WERI-Rb-1 (cell line): ENCODE measurements at regions not wholly inside any gene's neighbourhood (a gene's known extent, or its start where the extent isn't known, plus 50 kb on each side); places are given as distances from the start of the nearest gene placed in this dataset.

Experiments
- DNase-seq: peaks from one replicate; pipeline ENCODE4 v3.0.0-alpha.2; 2020
- H3K27ac ChIP-seq: fragments of 250-450 bp; sonication (Bioruptor Pico); 2 replicates; pipeline ENCODE4 v1.5.1; 2020; ENCODE audit warnings: mild to moderate bottlenecking, moderate library complexity
- H3K27me3 ChIP-seq: fragments of 250-450 bp; sonication (Bioruptor Pico); 2 replicates; pipeline ENCODE4 v1.5.1; 2021; ENCODE audit warnings: mild to moderate bottlenecking, low read depth, moderate library complexity; ENCODE audit not compliant: insufficient read depth, severe bottlenecking
- H3K36me3 ChIP-seq: fragments of 250-450 bp; sonication (Bioruptor Pico); 2 replicates; pipeline ENCODE4 v1.5.1; 2020; ENCODE audit warnings: mild to moderate bottlenecking, moderate library complexity
- H3K4me3 ChIP-seq: 2 replicates; pipeline ENCODE4 v1.5.1; 2011; ENCODE audit warnings: low read depth, mild to moderate bottlenecking, control low read depth, low read length
- H3K9me3 ChIP-seq: fragments of 250-450 bp; sonication (Bioruptor Pico); 2 replicates; pipeline ENCODE4 v1.5.1; 2021; ENCODE audit warnings: mild to moderate bottlenecking, moderate library complexity; ENCODE audit not compliant: severe bottlenecking
- TF ChIP-seq, protein P1 (sequence below): IDR thresholded peaks from 2 replicates; pipeline ENCODE4 v1.5.1; 2011; ENCODE audit warnings: low read depth, mild to moderate bottlenecking, control low read depth, inconsistent platforms, low read length

- no peak for DNase-seq
- no peak overlapping the region for H3K27ac ChIP-seq
- no peak overlapping the region for H3K4me3 ChIP-seq
- H3K36me3 ChIP-seq, result no peaks in the 10 kb centered on the region
- H3K9me3 ChIP-seq, result no peaks in the 10 kb centered on the region
- TF ChIP-seq, protein P1, sequence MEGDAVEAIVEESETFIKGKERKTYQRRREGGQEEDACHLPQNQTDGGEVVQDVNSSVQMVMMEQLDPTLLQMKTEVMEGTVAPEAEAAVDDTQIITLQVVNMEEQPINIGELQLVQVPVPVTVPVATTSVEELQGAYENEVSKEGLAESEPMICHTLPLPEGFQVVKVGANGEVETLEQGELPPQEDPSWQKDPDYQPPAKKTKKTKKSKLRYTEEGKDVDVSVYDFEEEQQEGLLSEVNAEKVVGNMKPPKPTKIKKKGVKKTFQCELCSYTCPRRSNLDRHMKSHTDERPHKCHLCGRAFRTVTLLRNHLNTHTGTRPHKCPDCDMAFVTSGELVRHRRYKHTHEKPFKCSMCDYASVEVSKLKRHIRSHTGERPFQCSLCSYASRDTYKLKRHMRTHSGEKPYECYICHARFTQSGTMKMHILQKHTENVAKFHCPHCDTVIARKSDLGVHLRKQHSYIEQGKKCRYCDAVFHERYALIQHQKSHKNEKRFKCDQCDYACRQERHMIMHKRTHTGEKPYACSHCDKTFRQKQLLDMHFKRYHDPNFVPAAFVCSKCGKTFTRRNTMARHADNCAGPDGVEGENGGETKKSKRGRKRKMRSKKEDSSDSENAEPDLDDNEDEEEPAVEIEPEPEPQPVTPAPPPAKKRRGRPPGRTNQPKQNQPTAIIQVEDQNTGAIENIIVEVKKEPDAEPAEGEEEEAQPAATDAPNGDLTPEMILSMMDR, result no peak
- H3K27me3 ChIP-seq, result no peaks in the 10 kb centered on the region
Observed at GRCh38 chr6:137780447-137781034, 86.5 kb upstream of the TNFAIP3 start.

- H3K36me3 ChIP-seq, result no peaks in the 10 kb centered on the region
- no peak overlapping the region for H3K27ac ChIP-seq
- H3K4me3 ChIP-seq, result no peak overlapping the region
- TF ChIP-seq, protein P1, result no peak
- no peaks in the 10 kb centered on the region for H3K9me3 ChIP-seq
- no peak for DNase-seq
- H3K27me3 ChIP-seq, result no peaks in the 10 kb centered on the region
Observed at GRCh38 chr6:137781639-137782038, 85.4 kb upstream of the TNFAIP3 start.

- no peaks in the 10 kb centered on the region for H3K27me3 ChIP-seq
- DNase-seq, result no peak
- no peaks in the 10 kb centered on the region for H3K9me3 ChIP-seq
- H3K36me3 ChIP-seq, result no peaks in the 10 kb centered on the region
- H3K27ac ChIP-seq, result no peak overlapping the region
- no peak overlapping the region for H3K4me3 ChIP-seq
- TF ChIP-seq, protein P1, result no peak
Observed at GRCh38 chr6:137782166-137783039, 84.7 kb upstream of the TNFAIP3 start.

- DNase-seq, result no peak
- H3K9me3 ChIP-seq, result no peaks in the 10 kb centered on the region
- H3K27ac ChIP-seq, result no peak overlapping the region
- no peaks in the 10 kb centered on the region for H3K36me3 ChIP-seq
- TF ChIP-seq, protein P1, result no peak
- no peaks in the 10 kb centered on the region for H3K27me3 ChIP-seq
- no peak overlapping the region for H3K4me3 ChIP-seq
Observed at GRCh38 chr6:137783710-137784109, 83.3 kb upstream of the TNFAIP3 start.

DNA sequence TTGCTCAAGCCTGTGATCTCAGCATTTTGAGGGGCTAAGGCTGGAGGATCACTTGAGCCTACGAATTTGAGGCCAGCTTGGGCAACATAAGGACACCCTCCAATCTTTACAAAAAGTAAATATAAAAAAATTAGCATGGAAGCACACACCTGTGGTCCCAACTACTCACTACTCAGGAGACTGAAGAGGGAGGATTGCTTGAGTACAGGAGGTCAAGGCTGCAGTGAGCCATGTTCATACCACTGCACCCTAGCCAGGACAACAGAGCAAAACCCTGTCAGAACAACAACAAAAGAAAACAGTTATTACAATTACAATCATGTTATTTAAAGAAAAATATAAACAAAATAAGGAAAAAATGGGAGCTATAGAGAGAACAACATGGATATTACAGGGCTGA is 82.5 kb upstream of the TNFAIP3 start:
- H3K9me3 ChIP-seq, result no peaks in the 10 kb centered on the region
- H3K36me3 ChIP-seq, result no peaks in the 10 kb centered on the region
- H3K4me3 ChIP-seq, result no peak overlapping the region
- H3K27me3 ChIP-seq, result no peaks in the 10 kb centered on the region
- no peak overlapping the region for H3K27ac ChIP-seq
- TF ChIP-seq, protein P1, result no peak
- DNase-seq, result no peak
